Trophoblast cell (in vitro differentiated cells and primary cell): ENCODE measurements at regions not wholly inside any gene's neighbourhood (a gene's known extent, or its start where the extent isn't known, plus 50 kb on each side); places are given as distances from the start of the nearest gene placed in this dataset.
A peak's percentile ranks its signal among the peaks of the same experiment; 100 is the strongest.

Experiments
- DNase-seq, 2 donors: peaks; one replicate each; pipeline ENCODE4 v3.0.0-alpha.2; 2016
- H2AFZ ChIP-seq: 2 replicates; pipeline ENCODE4 v1.6.1; 2013; ENCODE audit warnings: low read length, moderate library complexity, mild to moderate bottlenecking; ENCODE audit not compliant: insufficient read depth, poor library complexity
- H2AK5ac ChIP-seq: 2 replicates; pipeline ENCODE4 v1.6.1; 2013; ENCODE audit warnings: mild to moderate bottlenecking, low read length
- H2BK120ac ChIP-seq: 2 replicates; pipeline ENCODE4 v1.6.1; 2013; ENCODE audit warnings: low read length, mild to moderate bottlenecking, moderate library complexity; ENCODE audit not compliant: insufficient read depth, poor library complexity
- H2BK12ac ChIP-seq: 2 replicates; pipeline ENCODE4 v1.6.1; 2013; ENCODE audit warnings: mild to moderate bottlenecking, low read length, moderate library complexity
- H2BK5ac ChIP-seq: 2 replicates; pipeline ENCODE4 v1.6.1; 2013; ENCODE audit warnings: low read length, low read depth, moderate library complexity, mild to moderate bottlenecking; ENCODE audit not compliant: poor library complexity
- H3K14ac ChIP-seq: 2 replicates; pipeline ENCODE4 v1.6.1; 2013; ENCODE audit warnings: mild to moderate bottlenecking, low read length
- H3K18ac ChIP-seq: 2 replicates; pipeline ENCODE4 v1.6.1; 2013; ENCODE audit warnings: mild to moderate bottlenecking, low read length
- H3K23ac ChIP-seq: 2 replicates; pipeline ENCODE4 v1.6.1; 2013; ENCODE audit warnings: low read length
- H3K27ac ChIP-seq: 2 replicates; pipeline ENCODE4 v1.5.1; 2013; ENCODE audit warnings: low read depth, mild to moderate bottlenecking, inconsistent platforms, low read length, moderate library complexity
- H3K27me3 ChIP-seq: 2 replicates; pipeline ENCODE4 v1.6.1; 2013; ENCODE audit warnings: inconsistent platforms, mild to moderate bottlenecking, low read length, moderate library complexity; ENCODE audit not compliant: insufficient read depth
- H3K36me3 ChIP-seq, 2 experiments: 1 replicate in 1 of 2; 2 replicates in 1 of 2; pipeline ENCODE4 v1.6.1; 2013; ENCODE audit warnings: low read length in 2 of 2, mild to moderate bottlenecking in 2 of 2, moderate library complexity in 1 of 2; ENCODE audit not compliant: insufficient read depth in 2 of 2, control insufficient read depth in 1 of 2
- H3K4ac ChIP-seq: 2 replicates; pipeline ENCODE4 v1.6.1; 2013; ENCODE audit warnings: low read depth, mild to moderate bottlenecking, low read length, moderate library complexity
- H3K4me1 ChIP-seq, 2 experiments: 1 replicate in 1 of 2; 2 replicates in 1 of 2; pipeline ENCODE4 v1.6.1; 2013; ENCODE audit warnings: low read length in 2 of 2, mild to moderate bottlenecking in 2 of 2, moderate library complexity in 1 of 2; ENCODE audit not compliant: insufficient read depth in 2 of 2, control insufficient read depth in 1 of 2
- H3K4me2 ChIP-seq: 2 replicates; pipeline ENCODE4 v1.6.1; 2013; ENCODE audit warnings: inconsistent platforms, mild to moderate bottlenecking, low read length, moderate library complexity
- H3K4me3 ChIP-seq: 2 replicates; pipeline ENCODE4 v1.5.1; 2013; ENCODE audit warnings: mild to moderate bottlenecking, low read depth, low read length, inconsistent platforms
- H3K79me1 ChIP-seq: one replicate; pipeline ENCODE4 v1.6.1; 2013; ENCODE audit warnings: low read length
- H3K79me2 ChIP-seq: 2 replicates; pipeline ENCODE4 v1.6.1; 2013; ENCODE audit warnings: low read length, mild to moderate bottlenecking; ENCODE audit not compliant: control insufficient read depth, insufficient read depth, poor library complexity
- H3K9ac ChIP-seq: 2 replicates; pipeline ENCODE4 v1.6.1; 2013; ENCODE audit warnings: mild to moderate bottlenecking, low read length
- H3K9me3 ChIP-seq: 2 replicates; pipeline ENCODE4 v1.6.1; 2013; ENCODE audit warnings: low read depth, mild to moderate bottlenecking, control low read depth, inconsistent platforms, low read length; ENCODE audit not compliant: insufficient read depth
- H4K12ac ChIP-seq: 2 replicates; pipeline ENCODE4 v1.6.1; 2013; ENCODE audit warnings: low read depth, mild to moderate bottlenecking, low read length, moderate library complexity
- H4K8ac ChIP-seq: 2 replicates; pipeline ENCODE4 v1.6.1; 2013; ENCODE audit warnings: low read depth, mild to moderate bottlenecking, low read length, moderate library complexity
- H4K91ac ChIP-seq: one replicate; pipeline ENCODE4 v1.6.1; 2013; ENCODE audit warnings: low read depth, mild to moderate bottlenecking, low read length, moderate library complexity
- WGBS: extraction: QIAGEN DNeasy Blood & Tissue Kit; methylation state at CpG from one replicate; pipeline ENCODE4 v1.1.7; 2013; ENCODE audit warnings: missing lambda C conversion rate; ENCODE audit not compliant: insufficient read length, insufficient coverage; ENCODE audit errors: extremely low coverage; 5-methylcytosine and 5-hydroxymethylcytosine counted together

- H3K18ac ChIP-seq = peak overlapping the region; percentile 42
- no peak overlapping the region for H3K4me2 ChIP-seq
- no peak for DNase-seq
- H3K4me3 ChIP-seq = no peak overlapping the region
- H2BK120ac ChIP-seq = no peak overlapping the region
- H2BK12ac ChIP-seq = no peak overlapping the region
- H3K4ac ChIP-seq = no peak overlapping the region
- no CpG with 5 or more reads among the region's 17 CpGs for WGBS
- H4K91ac ChIP-seq = peak overlapping the region; percentile 28
- H3K79me1 ChIP-seq = peaks cover 9% of the 10 kb centered on the region
- peaks cover 10 to 16% of the 10 kb centered on the region in 2 experiments for H3K4me1 ChIP-seq
- H3K36me3 ChIP-seq = no peaks in the 10 kb centered on the region
- H2AK5ac ChIP-seq = no peak overlapping the region
- no peak overlapping the region for H3K14ac ChIP-seq
- H3K27ac ChIP-seq = no peak overlapping the region
- no peak overlapping the region for H4K12ac ChIP-seq
- H4K8ac ChIP-seq = no peak overlapping the region
- H2AFZ ChIP-seq = no peak overlapping the region
- H3K27me3 ChIP-seq = no peaks in the 10 kb centered on the region
- H3K23ac ChIP-seq = no peak overlapping the region
- peaks cover 2% of the 10 kb centered on the region for H3K9me3 ChIP-seq
- H3K79me2 ChIP-seq = no peaks in the 10 kb centered on the region
- no peak overlapping the region for H3K9ac ChIP-seq
- H2BK5ac ChIP-seq = no peak overlapping the region
Observed at GRCh38 chr4:185924458-185925044, 112.6 kb upstream of the SORBS2 start.

GRCh38 chr4:185925910-185926360 is 113.9 kb upstream of the SORBS2 start:
- Histone ChIP-seq H2BK12ac (peak overlapping the region; percentile 28), H3K4me3 (no peak overlapping the region), H3K9ac (no peak overlapping the region), H4K8ac (no peak overlapping the region), H4K91ac (peak overlapping the region; percentile 10), H3K4ac (no peak overlapping the region), H3K79me2 (no peaks in the 10 kb centered on the region), H3K27ac (peak overlapping the region; percentile 57), H2BK5ac (peak overlapping the region; percentile 24), H2AK5ac (no peak overlapping the region), H2AFZ (no peak overlapping the region), H2BK120ac (peak overlapping the region; percentile 69), H3K27me3 (no peaks in the 10 kb centered on the region), H4K12ac (no peak overlapping the region), H3K4me1 (peaks cover 8 to 13% of the 10 kb centered on the region in 2 experiments), H3K79me1 (peaks cover 5% of the 10 kb centered on the region), H3K4me2 (peak overlapping the region; percentile 19), H3K18ac (no peak overlapping the region), H3K14ac (no peak overlapping the region), H3K36me3 (no peaks in the 10 kb centered on the region), H3K9me3 (peaks cover 2% of the 10 kb centered on the region), H3K23ac (no peak overlapping the region)
- no peak for DNase-seq
- WGBS = no CpG with 5 or more reads among the region's 15 CpGs

DNA sequence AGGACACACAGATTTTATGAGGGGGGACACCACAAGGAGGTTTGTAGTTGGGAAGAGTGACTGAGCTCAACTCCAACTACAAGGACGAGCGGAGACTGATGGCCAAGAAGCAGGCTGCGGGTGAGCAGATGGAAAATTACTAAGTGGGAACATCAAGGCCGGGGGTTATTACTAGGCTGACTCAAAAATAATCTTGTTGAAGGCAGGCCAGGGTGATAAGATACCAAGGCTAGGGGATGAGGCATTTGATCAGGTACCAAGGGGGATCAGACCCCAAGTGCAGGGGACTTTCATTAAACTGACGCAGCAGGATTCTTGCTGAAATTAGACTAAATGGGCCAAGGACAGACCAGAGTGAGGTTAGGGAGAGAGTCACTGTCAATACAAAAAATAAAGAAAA is 119.4 kb upstream of the SORBS2 start:
- Histone ChIP-seq H2AK5ac (peak overlapping the region; percentile 50), H3K4me3 (no peak overlapping the region), H2BK5ac (no peak overlapping the region), H2AFZ (no peak overlapping the region), H3K23ac (no peak overlapping the region), H3K14ac (no peak overlapping the region), H3K79me2 (no peaks in the 10 kb centered on the region), H3K9ac (no peak overlapping the region), H3K18ac (no peak overlapping the region), H4K91ac (no peak overlapping the region), H3K4ac (no peak overlapping the region), H4K8ac (no peak overlapping the region), H3K27me3 (no peaks in the 10 kb centered on the region), H3K36me3 (no peaks in the 10 kb centered on the region), H3K27ac (no peak overlapping the region), H4K12ac (no peak overlapping the region), H2BK12ac (no peak overlapping the region), H2BK120ac (no peak overlapping the region), H3K4me1 (peaks cover 0 to 2% of the 10 kb centered on the region in 2 experiments), H3K9me3 (no peaks in the 10 kb centered on the region), H3K79me1 (no peaks in the 10 kb centered on the region), H3K4me2 (no peak overlapping the region)
- no peak for DNase-seq
- WGBS = no CpG with 5 or more reads among the region's 5 CpGs

DNA sequence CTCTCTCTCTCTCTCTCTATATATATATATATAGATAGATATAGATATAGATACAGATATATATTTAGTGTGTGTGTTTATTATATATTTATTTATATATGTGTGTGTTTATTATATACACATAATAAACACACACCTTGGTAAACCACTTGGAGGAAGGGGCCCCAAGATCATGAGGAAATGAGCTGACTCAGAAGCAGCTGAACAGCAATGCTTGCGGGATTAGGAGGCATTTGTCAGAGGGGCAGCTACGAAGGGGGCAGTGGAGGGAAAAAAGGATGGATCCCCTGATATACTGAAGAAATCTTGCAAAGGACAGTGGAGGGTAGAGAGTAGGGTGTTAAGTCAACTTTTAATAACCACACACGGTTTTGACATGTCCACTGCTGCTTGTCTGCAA is 120.0 kb upstream of the SORBS2 start:
- Histone ChIP-seq H3K18ac (no peak overlapping the region), H3K36me3 (no peaks in the 10 kb centered on the region), H3K9me3 (no peaks in the 10 kb centered on the region), H4K8ac (no peak overlapping the region), H3K14ac (no peak overlapping the region), H3K79me1 (no peaks in the 10 kb centered on the region), H3K27me3 (no peaks in the 10 kb centered on the region), H3K4ac (no peak overlapping the region), H2BK12ac (no peak overlapping the region), H3K79me2 (no peaks in the 10 kb centered on the region), H3K4me1 (peaks cover 0 to 2% of the 10 kb centered on the region in 2 experiments), H3K4me3 (no peak overlapping the region), H3K23ac (no peak overlapping the region), H2BK120ac (no peak overlapping the region), H2BK5ac (no peak overlapping the region), H4K12ac (no peak overlapping the region), H4K91ac (no peak overlapping the region), H3K9ac (no peak overlapping the region), H2AFZ (no peak overlapping the region), H2AK5ac (no peak overlapping the region), H3K4me2 (no peak overlapping the region), H3K27ac (no peak overlapping the region)
- WGBS = no CpG with 5 or more reads among the region's 3 CpGs
- DNase-seq = no peak
